GM18511 (cell line): ENCODE measurements at regions not wholly inside any gene's neighbourhood (a gene's known extent, or its start where the extent isn't known, plus 50 kb on each side); places are given as distances from the start of the nearest gene placed in this dataset.
A peak's percentile ranks its signal among the peaks of the same experiment; 100 is the strongest.

Experiments used
- ATAC-seq: cut with Tn5 transposase; IDR thresholded peaks from one replicate; pipeline ENCODE4 v1.9.1; 2021; ENCODE audit warnings: mild to moderate bottlenecking, moderate library complexity; ENCODE audit not compliant: unreplicated experiment

DNA sequence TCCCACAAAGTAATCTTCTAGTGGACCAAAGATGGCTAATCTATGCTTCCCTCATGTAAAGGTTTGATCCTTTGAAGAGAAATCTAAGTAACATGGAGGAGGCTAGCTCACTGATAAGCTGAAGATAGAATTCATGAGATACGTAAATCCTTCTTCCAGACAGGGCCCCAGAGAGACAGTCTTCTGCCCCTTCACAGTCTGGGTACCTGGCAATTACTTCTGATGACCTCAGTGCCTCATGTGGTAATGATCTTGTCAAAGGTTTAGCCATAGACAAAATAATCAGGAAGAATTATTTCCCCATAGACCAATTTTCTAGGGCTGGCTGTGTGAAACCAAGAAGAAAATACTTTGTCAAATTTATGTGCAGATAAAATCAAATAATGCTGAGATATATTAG is 495.8 kb downstream of the METTL4 start:
- ATAC-seq = no peak

DNA sequence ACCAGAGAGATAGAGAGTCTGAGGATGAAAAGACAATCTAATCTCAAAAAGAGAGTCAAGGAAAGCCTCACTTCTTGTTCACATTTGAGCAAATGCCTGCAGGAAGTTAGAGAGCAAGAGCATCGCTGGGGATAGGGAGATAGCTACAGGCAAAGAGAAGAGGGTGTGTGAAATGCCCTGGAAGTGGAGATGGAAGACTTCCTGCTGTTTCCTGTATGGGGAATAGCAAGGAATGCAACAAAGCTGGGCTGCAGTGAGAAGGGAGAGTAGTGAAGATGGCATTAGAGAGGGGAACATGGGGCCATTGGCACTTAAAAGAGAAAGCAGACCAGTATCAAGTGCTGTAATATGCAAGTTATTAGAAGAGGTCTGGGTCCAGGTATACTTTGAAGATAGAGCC is 488.6 kb downstream of the METTL4 start:
- no peak for ATAC-seq

DNA sequence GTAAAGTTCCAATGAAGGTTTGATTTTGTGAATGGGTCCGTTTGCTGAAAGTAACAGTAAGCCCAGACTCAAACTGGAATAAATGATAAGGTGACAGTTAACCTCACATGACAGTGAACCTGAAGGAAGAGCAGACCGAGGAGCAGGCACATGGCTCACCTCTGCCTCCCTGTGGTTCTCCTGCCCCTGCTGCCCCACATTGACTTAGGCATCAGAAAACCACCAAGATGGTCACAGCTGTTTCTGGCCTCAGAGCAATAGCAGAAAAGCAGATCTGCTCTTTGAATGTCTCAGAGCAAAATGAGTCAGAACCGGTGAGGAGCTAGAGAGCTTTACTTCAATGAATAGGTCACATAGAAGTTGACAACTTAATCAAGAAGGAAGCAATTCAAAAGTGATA is 487.6 kb downstream of the METTL4 start:
- no peak for ATAC-seq

DNA sequence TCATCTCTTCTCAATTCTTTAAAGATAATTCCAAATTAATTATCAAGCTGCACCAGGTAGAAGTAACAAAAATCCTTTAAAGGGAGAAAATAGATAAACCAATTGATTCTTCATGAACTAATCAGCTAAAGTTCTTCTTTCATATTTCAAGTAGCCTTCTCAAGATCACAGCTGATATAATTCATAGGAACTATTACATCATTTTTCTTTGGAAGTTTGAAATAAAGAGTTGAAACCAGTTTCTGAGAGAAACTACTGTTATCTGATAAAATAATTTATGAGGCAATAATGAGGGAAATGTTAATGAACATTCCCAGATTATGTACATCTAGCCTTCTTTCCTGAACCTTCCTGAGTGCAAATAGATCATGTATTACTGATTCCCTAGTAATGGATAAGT is 484.9 kb downstream of the METTL4 start:
- ATAC-seq = no peak

DNA sequence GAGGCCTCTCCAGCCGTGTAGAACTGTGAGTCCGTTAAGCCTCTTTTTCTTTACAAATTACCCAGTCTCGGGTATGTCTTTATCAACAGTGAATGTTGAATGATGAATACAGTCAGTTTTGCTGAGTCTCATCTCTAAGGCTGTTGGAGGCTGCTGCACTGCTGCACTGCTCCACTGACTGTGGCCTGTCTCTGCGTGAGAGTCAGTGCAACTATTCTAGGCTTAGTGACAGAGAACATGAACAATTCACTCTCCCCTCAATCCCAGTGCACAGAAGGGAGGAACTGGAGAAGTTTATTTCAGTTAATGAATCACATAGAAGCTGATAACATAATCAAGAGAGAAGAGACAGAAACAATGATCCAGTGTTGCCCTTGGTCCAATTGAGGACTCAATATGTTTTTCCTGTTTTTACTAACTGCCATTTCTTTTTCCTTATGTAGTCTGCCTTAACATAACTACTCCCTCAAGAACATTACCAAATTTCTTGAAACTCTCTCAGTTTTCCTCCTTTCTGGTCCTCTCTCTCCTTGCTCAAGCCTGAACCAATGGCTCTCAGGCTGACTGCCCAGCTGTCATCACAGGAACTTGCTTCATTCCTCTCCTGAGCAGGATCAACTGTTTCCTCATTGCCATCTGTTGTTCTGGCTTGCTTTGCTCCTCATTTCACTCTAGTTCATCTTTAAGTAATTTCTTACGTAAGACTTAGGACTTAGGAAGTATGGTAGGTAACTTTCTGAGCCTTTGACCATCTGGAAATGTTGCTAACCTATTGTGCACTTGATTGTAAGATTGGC is 483.2 kb downstream of the METTL4 start:
- ATAC-seq = no peak

DNA sequence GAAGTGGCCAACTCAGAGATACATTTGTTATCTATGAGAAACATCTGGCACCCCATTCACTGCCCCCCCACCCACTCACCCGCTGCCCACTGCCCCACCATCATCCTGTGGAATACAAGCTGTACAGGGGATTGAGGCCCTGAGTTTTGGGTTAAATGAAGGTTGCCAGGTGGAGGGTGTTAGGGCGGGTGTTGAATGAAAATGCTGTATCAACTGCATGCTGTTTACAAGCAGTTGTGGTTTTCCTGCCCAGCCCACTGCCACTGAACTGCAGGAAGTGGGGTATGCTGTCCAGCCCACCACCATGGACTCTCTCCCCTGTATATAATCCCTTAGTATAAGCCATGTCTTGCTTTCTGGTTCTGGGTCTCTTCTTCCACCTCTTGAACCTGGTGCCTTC is 481.9 kb downstream of the METTL4 start:
- no peak for ATAC-seq

DNA sequence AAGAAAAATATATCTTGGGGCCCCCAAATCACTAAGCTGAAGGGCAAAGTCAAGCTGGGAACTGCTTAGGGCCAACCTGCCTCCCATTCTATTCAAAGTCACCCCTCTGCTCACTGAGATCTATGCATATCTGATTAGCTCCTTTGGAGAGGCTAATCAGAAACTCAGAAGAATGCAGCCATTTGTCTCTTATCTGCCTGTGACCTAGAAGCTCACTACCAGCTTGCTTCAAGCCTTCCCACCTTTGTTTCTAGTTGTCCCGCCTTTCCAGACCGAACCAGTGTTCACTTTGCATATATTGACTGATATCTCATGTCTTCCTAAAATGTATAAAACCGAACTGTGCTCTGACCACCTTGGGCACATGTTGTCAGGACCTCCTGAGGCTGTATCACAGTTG is 479.4 kb downstream of the METTL4 start:
- no peak for ATAC-seq

DNA sequence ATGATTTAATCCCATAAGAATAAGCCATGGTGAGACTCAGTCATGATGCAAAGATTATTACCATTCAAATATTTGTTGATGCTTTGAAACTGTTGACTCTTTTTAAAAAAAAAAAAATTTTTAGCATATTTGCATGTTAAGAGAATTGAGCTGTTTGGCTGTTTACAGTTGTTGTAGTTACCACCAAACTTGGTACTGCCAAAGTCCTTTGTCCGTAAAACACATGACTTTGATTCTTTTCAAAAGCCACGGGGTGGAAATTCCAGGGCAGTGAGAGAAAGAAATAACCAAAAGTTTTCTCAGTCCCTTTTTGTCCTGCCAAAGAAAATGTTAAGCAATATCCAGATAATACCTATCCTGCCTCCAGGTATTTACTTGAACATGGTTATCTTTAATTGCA is 474.8 kb downstream of the METTL4 start:
- ATAC-seq = no peak

DNA sequence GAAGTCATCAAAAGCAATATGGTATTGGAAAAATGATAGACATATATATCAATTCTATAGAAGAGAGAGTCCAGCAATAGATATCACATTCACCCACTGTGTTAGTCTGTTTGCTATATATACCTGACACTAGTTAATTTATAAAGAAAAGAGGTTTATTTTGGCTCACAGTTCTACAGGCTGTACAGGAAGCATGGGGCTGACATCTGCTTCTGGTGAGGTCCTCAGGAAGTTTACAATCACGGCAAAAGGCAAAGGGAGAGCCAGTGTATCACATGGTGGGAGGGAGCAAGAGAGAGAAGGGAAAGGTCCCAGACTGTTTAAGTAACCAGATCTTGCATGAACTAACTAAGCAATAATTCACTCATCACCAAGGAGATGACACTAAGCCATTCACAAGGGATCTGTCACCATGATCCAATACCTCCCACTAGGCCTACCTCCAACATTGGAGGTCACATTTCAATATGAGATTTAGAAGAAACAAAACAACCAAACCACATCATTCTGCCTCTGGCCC is 470.6 kb downstream of the METTL4 start:
- no peak for ATAC-seq

DNA sequence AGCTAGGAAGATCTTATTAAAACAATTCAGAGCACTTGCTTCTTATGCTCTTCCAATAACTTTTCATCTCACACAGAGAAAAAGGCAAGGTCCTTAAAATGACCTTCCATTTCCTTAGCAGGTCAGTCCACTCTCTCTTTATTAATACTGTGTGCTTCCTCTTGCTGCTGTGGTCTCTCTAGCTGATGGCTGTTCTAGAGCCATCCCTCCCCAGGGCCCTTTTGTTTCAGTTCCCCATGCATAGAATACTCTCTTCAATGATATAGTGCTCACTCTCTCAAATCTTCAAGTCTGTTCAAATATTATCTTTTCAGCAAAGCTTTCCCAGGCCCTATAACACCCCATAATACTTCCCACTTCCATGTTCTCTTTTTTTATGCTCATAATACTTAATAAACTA is 469.3 kb downstream of the METTL4 start:
- ATAC-seq = peak; percentile 77

DNA sequence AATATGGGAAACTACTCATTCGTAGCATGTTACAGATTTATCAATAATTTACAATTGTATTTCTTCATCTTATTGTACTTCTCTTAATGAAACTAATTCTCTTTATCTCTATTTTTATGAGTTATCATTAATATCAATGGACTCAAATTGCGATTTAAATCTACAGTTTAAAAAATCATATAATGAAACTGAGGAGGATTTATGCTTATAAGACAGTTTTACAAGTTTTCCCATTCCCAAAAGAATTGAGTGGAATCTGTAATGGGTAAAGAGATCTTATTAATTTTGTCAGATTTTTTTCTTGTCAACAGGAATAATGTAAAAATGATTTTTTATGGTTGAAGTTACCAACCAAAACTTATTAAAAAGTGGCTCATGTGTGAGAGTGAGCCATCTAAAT is 468.0 kb downstream of the METTL4 start:
- ATAC-seq = no peak

DNA sequence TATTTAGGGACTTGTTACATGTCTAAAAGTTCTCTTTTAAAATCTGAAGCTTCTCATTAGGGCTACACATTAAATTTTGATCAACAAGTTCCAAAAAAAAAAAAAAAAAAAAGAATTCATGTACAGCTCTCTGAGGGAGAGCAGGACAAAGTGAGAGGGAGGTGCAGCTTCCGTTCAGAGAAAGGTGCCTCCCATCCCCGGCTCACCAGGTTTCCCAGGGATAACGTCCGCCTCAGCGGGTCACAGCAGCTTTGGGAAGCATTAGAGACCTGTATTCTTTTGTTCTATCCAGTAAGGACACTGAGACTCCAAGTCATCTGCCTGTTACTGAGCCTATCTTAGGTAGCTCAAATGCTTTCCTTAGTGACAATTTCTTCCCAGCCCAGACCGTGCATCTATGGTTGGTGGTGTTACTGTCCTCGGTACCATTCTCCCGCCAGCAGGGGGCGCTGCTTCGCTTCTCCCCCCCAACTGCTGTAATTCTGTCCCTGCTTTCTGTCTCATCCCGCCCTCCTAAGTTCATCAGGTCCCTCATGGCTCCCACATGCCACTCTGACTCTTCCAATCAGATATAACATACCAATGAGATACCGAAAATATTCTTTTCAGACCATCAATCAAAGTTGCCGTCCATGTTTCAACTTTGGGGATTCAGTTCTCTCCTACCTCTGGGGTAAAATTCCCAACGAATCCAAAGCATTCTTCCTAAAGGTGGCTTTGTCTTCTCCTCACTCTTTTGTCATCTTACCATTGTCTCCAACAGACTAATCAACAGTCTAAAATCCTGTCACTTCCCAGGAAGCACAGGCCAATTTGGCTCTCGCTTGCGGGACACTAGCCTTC is 466.5 kb downstream of the METTL4 start:
- peak; percentile 87 for ATAC-seq

DNA sequence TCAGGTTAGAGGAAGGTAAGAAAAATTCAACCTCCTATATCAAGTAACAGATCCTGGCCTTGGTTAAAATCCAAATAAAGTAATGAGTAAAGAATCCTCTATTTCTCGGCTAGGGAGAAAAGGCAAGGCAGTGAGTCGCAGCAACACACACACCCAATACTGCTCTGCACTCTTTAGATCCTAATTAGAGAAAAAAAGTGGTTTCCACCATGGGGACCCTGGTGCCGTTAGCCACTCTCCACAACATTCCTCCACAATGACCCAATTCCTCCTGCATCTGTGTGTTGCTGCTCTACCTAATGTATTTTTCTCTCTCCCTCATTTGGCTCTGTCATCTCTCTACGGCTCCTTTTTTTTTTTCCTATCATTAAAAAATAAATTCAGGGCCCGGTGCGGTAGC is 462.7 kb downstream of the METTL4 start:
- no peak for ATAC-seq

DNA sequence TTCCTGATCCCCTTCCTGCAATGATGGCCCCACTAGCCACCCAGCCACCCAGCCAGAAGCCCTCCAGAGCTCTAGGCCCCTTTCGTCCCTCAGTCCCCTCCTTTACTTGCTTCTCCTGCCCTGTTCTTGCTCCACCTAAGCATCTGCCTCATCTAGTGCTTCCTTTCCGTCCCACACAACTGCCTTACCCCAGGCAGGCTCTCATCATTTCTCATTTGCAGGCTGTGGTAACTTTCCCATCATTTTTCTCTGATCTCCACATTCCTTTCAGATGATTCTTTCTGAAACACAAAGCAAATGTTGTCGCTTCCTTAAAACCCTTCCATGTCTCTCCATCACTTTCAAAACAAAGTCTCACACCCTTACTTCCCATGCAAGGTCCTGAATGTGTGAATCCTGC is 459.8 kb downstream of the METTL4 start:
- ATAC-seq = no peak

DNA sequence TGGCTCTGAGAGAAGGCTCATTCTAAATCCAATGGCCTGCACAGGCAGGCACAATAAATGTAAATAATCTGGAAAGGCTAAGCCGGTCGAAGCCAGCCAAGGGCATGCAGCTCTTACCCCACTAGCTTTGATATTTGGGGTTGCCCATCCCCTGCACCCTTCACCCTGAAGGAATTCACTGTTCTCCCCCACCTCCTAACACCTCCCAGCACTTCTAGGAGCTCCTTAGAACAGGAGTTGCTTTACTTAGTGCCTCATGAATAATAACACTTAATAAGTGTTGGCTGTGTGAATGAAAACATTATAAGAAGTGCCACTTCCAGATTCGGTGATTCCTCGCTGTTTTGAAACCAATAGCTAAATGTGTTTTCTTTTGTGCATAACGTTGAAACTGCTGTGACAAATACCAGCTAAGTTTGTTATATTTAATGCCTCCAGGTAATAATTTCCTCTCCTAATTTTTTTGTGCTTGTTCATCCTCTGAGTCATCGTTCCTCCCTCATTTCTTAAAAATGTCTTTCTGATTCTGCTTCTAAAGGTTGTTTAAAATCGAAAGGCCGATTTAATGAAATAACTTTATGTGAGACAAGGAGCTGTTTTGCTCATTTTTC is 458.8 kb downstream of the METTL4 start:
- ATAC-seq = no peak

DNA sequence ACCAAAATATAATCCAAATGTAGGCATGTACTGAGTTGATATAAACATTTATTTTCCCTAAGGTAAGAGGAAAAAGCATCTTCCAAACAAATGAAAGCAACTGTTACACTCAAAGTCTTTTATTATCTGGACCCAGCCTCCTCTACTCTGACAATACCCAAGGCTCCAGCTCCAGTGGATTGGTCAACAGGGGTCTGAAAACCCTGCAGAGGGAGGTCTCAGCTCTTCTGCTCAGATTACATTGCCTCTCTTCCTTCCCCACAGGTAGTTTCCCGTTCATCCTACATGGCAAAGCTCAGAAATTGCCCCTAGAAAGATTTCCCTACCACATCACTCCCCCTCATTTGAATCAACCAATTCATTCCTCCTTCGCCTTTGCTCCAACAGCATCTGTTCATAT is 457.0 kb downstream of the METTL4 start:
- no peak for ATAC-seq

DNA sequence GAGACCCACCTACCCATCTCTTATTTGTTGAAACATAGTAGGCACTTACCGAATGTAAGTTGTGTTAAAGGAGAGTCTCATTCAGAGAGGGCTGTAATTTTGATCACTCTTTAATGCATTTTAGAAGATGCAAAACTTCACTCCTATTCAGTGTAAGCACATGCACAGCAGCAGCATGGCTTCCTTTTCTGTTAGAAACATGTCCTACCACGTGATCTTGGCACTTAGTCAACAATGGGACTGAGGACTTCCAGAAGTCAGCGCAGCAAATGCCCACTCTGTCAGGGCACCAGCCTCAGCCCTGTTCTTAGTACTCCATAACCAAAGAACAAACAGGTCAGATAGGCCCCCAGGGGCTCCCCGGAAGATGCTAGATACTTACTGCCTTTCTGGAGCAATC is 456.5 kb downstream of the METTL4 start:
- no peak for ATAC-seq

DNA sequence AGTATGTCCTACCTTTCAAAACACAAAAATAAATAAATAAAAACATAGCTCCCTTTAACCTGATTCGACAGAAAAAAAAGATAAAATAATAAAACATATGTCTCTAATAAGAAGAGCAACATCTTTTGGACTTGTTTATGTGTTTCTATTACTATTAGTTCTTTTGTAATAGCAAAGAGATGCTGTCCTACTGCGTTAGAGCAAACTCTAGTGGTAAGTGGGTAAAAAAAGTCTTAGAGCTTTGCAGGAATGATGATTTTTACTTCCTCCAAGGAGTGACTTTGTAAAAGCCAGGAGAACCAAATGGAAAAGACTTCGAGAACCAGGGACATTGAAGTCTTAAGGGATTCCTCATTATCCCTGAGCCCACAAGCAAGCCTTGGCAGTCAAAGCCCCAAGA is 450.1 kb downstream of the METTL4 start:
- no peak for ATAC-seq

DNA sequence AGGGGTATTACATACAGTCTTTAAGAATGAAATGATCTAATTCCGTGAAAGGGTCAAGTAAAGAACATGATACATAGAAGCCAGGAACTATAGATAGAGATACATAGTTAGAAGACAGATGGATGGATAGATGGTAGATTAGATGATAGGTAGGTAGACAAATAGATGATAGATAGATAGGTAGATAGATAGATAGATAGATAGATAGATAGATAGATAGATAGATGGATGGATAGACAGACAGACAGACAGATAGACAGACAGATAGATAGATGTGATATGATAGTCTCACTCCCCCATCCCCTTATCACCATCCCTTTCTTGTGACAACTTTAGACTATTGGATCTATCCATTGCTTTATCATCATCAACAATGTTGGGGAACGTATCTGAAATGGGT is 448.2 kb downstream of the METTL4 start:
- no peak for ATAC-seq

DNA sequence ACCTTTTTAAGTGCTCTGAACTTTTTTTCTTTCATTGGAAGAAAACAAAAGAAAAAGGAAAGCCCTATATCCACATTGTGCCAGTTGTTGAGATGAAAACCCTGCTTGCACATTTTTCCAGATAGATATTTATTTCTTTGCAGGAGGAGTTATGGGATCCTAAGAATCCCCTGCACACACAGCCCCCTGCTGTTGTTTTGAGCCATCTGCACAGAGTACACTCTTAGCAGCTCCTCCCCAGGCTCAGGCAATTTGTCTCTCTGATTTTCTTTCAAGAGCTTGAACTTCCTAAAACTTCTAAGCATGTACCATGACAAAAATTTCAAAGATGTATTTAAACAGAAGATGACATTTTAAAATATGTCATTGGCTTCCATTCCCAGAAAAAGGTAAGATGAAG is 436.9 kb downstream of the METTL4 start:
- ATAC-seq = no peak

DNA sequence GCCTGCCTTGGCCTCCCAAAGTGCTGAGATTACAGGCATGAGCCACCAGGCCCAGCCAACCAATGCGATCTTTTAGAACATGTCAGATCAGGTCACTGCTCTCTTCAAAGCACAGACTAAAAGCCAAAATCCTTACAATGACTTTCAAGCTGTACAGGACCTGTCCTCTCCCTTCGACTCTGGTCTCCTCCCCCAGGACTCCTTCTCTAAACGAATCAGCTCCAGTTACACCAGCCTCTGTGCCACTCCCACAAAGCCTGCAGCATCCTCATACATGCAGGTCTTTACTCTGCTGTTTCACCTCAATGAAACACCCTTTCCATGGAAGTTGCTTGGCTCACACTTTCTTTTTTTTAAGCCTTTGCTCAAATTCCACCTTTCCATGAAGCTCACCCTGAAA is 436.0 kb downstream of the METTL4 start:
- no peak for ATAC-seq

DNA sequence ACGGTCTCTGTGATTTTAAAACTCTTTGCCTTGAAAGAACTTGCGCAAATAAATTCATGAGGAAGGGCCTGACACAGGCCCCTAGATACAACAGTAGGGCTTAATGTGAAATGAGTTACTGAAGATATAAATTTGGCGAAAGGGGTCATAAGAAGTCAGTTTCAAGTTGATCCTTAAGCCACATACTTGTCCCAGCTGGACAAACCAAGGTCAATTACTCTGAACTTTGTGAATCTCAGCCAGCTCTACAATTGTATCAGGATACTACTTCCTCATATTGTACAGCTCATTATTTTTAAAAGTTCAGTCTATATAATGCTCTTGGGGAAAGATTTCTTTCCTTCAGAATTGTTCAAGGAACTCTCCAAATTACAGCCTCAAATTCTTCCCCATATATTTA is 432.8 kb downstream of the METTL4 start:
- no peak for ATAC-seq
